Psoas muscle (tissue), 7 donors: ENCODE measurements at regions not wholly inside any gene's neighbourhood (a gene's known extent, or its start where the extent isn't known, plus 50 kb on each side); places are given as distances from the start of the nearest gene placed in this dataset.

Source experiments
- ATAC-seq, 4 donors: fragments of 200-7000 bp; cut with Tn5 transposase; one replicate each; pipeline ENCODE4 v1.9.1; 2020; ENCODE audit warnings: moderate library complexity in 3 of 4, mild to moderate bottlenecking in 2 of 4
- DNase-seq, 2 donors: peaks; one replicate each; pipeline ENCODE4 v3.0.0-alpha.2; 2020
- H3K27ac ChIP-seq: fragments of 200-600 bp; one replicate; pipeline ENCODE4 v1.8.0; 2022
- H3K27me3 ChIP-seq, 3 donors: fragments of 200-600 bp in 1 of 3; one replicate each; pipeline versions ENCODE4 v1.6.1 to v1.8.0; 2013 to 2022; ENCODE audit warnings: low read length in 2 of 3, mild to moderate bottlenecking in 2 of 3, moderate library complexity in 1 of 3; ENCODE audit not compliant: insufficient read depth in 3 of 3
- H3K36me3 ChIP-seq, 2 donors: fragments of 200-600 bp in 1 of 2; one replicate each; pipeline versions ENCODE4 v1.6.1 to v1.8.0; 2013 to 2022; ENCODE audit warnings: low read depth in 1 of 2, mild to moderate bottlenecking in 1 of 2, moderate library complexity in 1 of 2; ENCODE audit not compliant: insufficient read depth in 1 of 2
- H3K4me1 ChIP-seq: fragments of 200-600 bp; one replicate; pipeline ENCODE4 v1.8.0; 2022
- H3K4me3 ChIP-seq: fragments of 200-600 bp; one replicate; pipeline ENCODE4 v1.8.0; 2022; ENCODE audit warnings: mild to moderate bottlenecking
- H3K9me3 ChIP-seq: fragments of 200-600 bp; one replicate; pipeline ENCODE4 v1.8.0; 2022
- WGBS, 3 donors: extraction: QIAGEN DNeasy Blood & Tissue Kit; methylation state at CpG; one replicate each; pipeline versions ENCODE4 v1.1.6 to v1.1.7; 2013; 5-methylcytosine and 5-hydroxymethylcytosine counted together
- intact Hi-C, 2 donors: fragments of 100-400 bp; cut with DNase I; formaldehyde crosslinking; loops; one replicate each; pipeline versions ENCODE4 v1.11.0 to v1.14.2; 2022
- TF ChIP-seq, protein P1 (sequence below): fragments of 200-600 bp; IDR thresholded peaks from one replicate; pipeline ENCODE4 v1.8.0; 2022; ENCODE audit warnings: antibody characterized with exemption
- donor health status: healthy with polysubstance abuse.
- donor health status: DM: no; HTN: no; CAD: no; lungs with moderate emphysema.
- donor health status: Bipolar disorder and iron deficiency.
- donor health status: healthy.
- donor health status: DM: yes; HTN: yes; CAD: no.
- donor health status: DM: no; HTN: no; CAD: no.
- donor health status: DM: yes; HTN: yes; CAD: no.

GRCh38 chr2:13005048-13005447 is 288.3 kb downstream of the TRIB2 start:
- Histone ChIP-seq H3K27ac (no peak overlapping the region), H3K4me1 (no peaks in the 10 kb centered on the region)
- ATAC-seq, result no peak

GRCh38 chr2:13005761-13006335 is 289.1 kb downstream of the TRIB2 start:
- DNase-seq (no peak), ATAC-seq (no peak)

More at GRCh38 chr2:13005048-13005447, 288.3 kb downstream of the TRIB2 start:
- TF ChIP-seq, protein P1, sequence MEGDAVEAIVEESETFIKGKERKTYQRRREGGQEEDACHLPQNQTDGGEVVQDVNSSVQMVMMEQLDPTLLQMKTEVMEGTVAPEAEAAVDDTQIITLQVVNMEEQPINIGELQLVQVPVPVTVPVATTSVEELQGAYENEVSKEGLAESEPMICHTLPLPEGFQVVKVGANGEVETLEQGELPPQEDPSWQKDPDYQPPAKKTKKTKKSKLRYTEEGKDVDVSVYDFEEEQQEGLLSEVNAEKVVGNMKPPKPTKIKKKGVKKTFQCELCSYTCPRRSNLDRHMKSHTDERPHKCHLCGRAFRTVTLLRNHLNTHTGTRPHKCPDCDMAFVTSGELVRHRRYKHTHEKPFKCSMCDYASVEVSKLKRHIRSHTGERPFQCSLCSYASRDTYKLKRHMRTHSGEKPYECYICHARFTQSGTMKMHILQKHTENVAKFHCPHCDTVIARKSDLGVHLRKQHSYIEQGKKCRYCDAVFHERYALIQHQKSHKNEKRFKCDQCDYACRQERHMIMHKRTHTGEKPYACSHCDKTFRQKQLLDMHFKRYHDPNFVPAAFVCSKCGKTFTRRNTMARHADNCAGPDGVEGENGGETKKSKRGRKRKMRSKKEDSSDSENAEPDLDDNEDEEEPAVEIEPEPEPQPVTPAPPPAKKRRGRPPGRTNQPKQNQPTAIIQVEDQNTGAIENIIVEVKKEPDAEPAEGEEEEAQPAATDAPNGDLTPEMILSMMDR, result no peak
- H3K4me3 ChIP-seq, result no peak overlapping the region
- no peak for DNase-seq
- no peaks in the 10 kb centered on the region for H3K36me3 ChIP-seq
- no peaks in the 10 kb centered on the region for H3K27me3 ChIP-seq
- intact Hi-C loops, result loop anchor here (5.0 to 10.0 kb wide), 3 partner anchors 290 to 1178 kb away; partner anchors contain the start of gene TRIB2 (in 1 of the 2)
- 70 to 99% (median 95%) methylated on average over 2 of the region's 2 CpGs for WGBS, 3 donors
- H3K9me3 ChIP-seq, result no peaks in the 10 kb centered on the region

GRCh38 chr2:13006426-13006825 is 289.7 kb downstream of the TRIB2 start:
- no peak for ATAC-seq
- TF ChIP-seq, protein P1, result no peak
- WGBS, 3 donors, result 68 to 71% (median 69%) methylated on average over 4 of the region's 4 CpGs
- no peaks in the 10 kb centered on the region for H3K27me3 ChIP-seq
- H3K9me3 ChIP-seq, result no peaks in the 10 kb centered on the region
- DNase-seq, result no peak
- no peak overlapping the region for H3K27ac ChIP-seq
- H3K4me1 ChIP-seq, result no peaks in the 10 kb centered on the region
- no peak overlapping the region for H3K4me3 ChIP-seq
- H3K36me3 ChIP-seq, result no peaks in the 10 kb centered on the region
- intact Hi-C loops, result loop anchor here (2.0 to 10.0 kb wide), 4 partner anchors 288 to 1179 kb away; partner anchors contain the start of gene TRIB2 (in 1 of the 2)

More at GRCh38 chr2:13005761-13006335, 289.1 kb downstream of the TRIB2 start:
- Histone ChIP-seq H3K4me1 (no peaks in the 10 kb centered on the region), H3K36me3 (no peaks in the 10 kb centered on the region), H3K9me3 (no peaks in the 10 kb centered on the region), H3K27me3 (no peaks in the 10 kb centered on the region), H3K4me3 (no peak overlapping the region), H3K27ac (no peak overlapping the region)
- 76 to 81% (median 79%) methylated on average over 7 of the region's 7 CpGs for WGBS, 3 donors
- intact Hi-C loops, result loop anchor here (2.0 to 10.0 kb wide), 4 partner anchors 287 to 1179 kb away; partner anchors contain the start of gene TRIB2 (in 1 of the 2)
- TF ChIP-seq, protein P1, result no peak

DNA sequence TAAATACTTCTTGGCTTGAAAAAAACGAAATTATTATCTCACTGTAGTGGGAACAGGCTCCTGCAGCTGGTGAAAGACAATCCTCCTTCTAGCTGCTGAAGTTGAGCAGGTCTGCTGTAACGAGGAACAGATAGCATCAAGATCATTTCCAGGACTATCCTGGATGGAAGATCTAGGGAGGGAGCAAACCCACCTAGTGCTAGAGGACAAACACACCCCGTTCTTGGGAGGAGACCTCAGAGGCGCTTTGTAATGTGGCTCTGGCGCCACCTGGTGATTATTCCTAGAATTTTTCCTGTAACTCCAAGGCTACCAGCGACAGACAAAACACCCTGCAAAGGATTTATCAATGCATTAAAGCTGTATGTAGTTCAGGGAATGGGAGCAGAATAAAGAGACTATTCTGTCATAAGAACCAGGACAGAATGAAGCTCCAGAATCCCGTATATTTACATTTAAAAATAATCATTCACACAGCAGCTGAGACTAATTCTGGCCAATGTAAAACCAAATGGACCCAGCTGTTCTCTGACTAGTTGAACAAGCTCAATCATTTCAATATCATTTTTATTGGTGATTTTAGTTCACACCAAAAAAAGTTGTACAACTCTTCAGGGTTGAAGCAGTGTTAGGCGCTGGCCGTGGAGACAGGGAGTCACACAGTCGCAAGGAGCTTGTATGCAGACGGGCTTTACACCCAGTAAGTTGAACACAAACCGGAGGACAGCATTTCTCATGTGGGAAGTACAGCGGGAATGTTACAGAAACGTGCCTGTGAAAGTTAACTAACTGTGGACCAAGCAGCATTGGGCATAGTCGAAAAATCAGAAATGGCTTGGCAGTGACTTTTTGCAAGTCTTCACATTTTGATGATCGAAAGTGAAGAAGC is 290.3 kb downstream of the TRIB2 start:
- no peaks in the 10 kb centered on the region for H3K36me3 ChIP-seq
- no peak overlapping the region for H3K27ac ChIP-seq
- DNase-seq (peak in 1 of 2 donors; percentile 30), ATAC-seq (peak; percentile 58 to 89 (median 80))
- intact Hi-C loops, result loop anchor here (2.0 to 10.0 kb wide), 4 partner anchors 288 to 1180 kb away; partner anchors contain the start of gene TRIB2 (in 1 of the 2)
- TF ChIP-seq, protein P1, result peak; percentile 87
- no peaks in the 10 kb centered on the region for H3K9me3 ChIP-seq
- no peaks in the 10 kb centered on the region for H3K27me3 ChIP-seq
- no peaks in the 10 kb centered on the region for H3K4me1 ChIP-seq
- H3K4me3 ChIP-seq, result no peak overlapping the region
- whole genome bisulfite sequencing, 3 donors, result 14 to 17% (median 14%) methylated on average over 16 of the region's 16 CpGs
